Stimulated activated naive CD4-positive, alpha-beta T cell (primary cell): ENCODE measurements at regions not wholly inside any gene's neighbourhood (a gene's known extent, or its start where the extent isn't known, plus 50 kb on each side); places are given as distances from the start of the nearest gene placed in this dataset.

Experiments used
- DNase-seq, 6 experiments: peaks; one replicate each; lab custom pipeline; 2025; lab: John Stamatoyannopoulos, UW

- DNase-seq = no peak
These were observed 85.3 kb upstream of the FYN start for GRCh38 chr6:111958534-111958933.

- no peak for DNase-seq
These were observed 86.5 kb upstream of the FYN start for GRCh38 chr6:111959766-111960165.

- DNase-seq = no peak
These were observed 86.8 kb upstream of the CCN6 start for GRCh38 chr6:111967131-111967530.

GRCh38 chr6:111970426-111970825 is 83.5 kb upstream of the CCN6 start:
- no peak for DNase-seq

- DNase-seq = no peak
These were observed 82.6 kb upstream of the CCN6 start for GRCh38 chr6:111971181-111971841.

GRCh38 chr6:111971866-111972532 is 81.9 kb upstream of the CCN6 start:
- DNase-seq = no peak

GRCh38 chr6:111972745-111973117 is 81.2 kb upstream of the CCN6 start:
- no peak for DNase-seq

- peak; percentile 68 to 89 (median 82) for DNase-seq
These were observed 80.7 kb upstream of the CCN6 start for GRCh38 chr6:111973118-111973761.

GRCh38 chr6:111973927-111974639 is 79.8 kb upstream of the CCN6 start:
- DNase-seq = peak in 2 of 6 experiments; percentile 10 to 38

GRCh38 chr6:111975466-111975865 is 78.4 kb upstream of the CCN6 start:
- DNase-seq = no peak

- DNase-seq = no peak
These were observed 77.8 kb upstream of the CCN6 start for GRCh38 chr6:111976139-111976538.

- DNase-seq = no peak
These were observed 75.3 kb upstream of the CCN6 start for GRCh38 chr6:111978532-111979149.

- peak in 2 of 6 experiments; percentile 27 to 32 for DNase-seq
These were observed 74.3 kb upstream of the CCN6 start for GRCh38 chr6:111979633-111980032.

- no peak for DNase-seq
These were observed 73.8 kb upstream of the CCN6 start for GRCh38 chr6:111980143-111980542.

- DNase-seq = no peak
These were observed 72.7 kb upstream of the CCN6 start for GRCh38 chr6:111980971-111981840.

- DNase-seq = no peak
These were observed 71.2 kb upstream of the CCN6 start for GRCh38 chr6:111982681-111983080.

GRCh38 chr6:111983193-111983592 is 70.7 kb upstream of the CCN6 start:
- no peak for DNase-seq

GRCh38 chr6:111984081-111984480 is 69.8 kb upstream of the CCN6 start:
- DNase-seq = peak in 1 of 6 experiments; percentile 8

GRCh38 chr6:111984516-111985201 is 69.2 kb upstream of the CCN6 start:
- no peak for DNase-seq

GRCh38 chr6:111985202-111985731 is 68.6 kb upstream of the CCN6 start:
- peak in 3 of 6 experiments; percentile 12 to 24 (median 18) for DNase-seq
